ENCODE measurements at regions not wholly inside any gene's neighbourhood (a gene's known extent, or its start where the extent isn't known, plus 50 kb on each side); places are given as distances from the start of the nearest gene placed in this dataset.

DNA sequence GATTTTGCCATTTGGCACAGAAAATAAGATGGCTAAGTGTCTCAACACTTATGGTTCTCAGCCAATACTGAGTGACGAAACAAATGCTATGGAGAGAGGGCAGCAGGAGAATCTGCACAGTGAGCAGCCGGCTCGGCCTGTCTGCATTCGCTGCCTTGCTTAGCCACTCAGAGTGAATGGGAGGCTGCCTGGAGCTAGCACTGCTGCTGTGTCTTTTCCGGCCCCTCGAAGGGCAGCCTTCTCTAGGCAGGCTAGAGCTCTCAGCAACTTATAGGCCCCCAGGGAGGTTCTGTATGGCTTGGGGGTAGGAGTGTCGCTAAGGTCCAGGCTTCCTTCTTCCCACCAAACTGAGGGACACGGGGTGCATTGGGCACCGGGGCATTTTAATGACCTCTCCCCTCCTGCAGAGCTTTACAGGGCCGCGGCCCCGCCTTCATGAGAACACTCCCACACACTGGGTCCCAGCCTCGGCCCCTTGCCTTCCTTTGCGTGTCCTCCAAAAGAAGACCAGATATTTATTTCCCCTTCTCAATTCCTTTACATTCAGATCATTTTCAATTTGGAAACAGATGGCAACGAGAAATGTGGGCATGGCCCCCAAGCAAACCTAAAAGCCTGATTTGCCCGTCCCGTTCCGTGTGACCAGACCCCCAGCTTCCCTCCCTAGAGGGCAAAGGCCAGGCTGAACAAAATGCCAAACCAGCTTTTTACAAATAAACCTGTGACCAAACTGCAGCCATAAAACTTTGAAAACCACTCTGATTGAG lies 670.9 kb downstream of the TOX3 start:
- TF ChIP-seq TBX2 (CRISPR knock-in tag; IDR thresholded peaks at IDR 0.05; ENCODE audit: borderline replicate concordance) (no peak), ZNF788 (CRISPR knock-in tag; IDR thresholded peaks at IDR 0.05; ENCODE audit: borderline replicate concordance) (no peak)
- TF ChIP-seq, protein P1, sequence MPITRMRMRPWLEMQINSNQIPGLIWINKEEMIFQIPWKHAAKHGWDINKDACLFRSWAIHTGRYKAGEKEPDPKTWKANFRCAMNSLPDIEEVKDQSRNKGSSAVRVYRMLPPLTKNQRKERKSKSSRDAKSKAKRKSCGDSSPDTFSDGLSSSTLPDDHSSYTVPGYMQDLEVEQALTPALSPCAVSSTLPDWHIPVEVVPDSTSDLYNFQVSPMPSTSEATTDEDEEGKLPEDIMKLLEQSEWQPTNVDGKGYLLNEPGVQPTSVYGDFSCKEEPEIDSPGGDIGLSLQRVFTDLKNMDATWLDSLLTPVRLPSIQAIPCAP (CRISPR knock-in tag; IDR thresholded peaks at IDR 0.05; ENCODE audit: low read depth) = no peak
- TF ChIP-seq, protein P2, sequence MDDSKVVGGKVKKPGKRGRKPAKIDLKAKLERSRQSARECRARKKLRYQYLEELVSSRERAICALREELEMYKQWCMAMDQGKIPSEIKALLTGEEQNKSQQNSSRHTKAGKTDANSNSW (CRISPR knock-in tag; IDR thresholded peaks at IDR 0.05; ENCODE audit: borderline replicate concordance) = no peak
- TF ChIP-seq, protein P3, sequence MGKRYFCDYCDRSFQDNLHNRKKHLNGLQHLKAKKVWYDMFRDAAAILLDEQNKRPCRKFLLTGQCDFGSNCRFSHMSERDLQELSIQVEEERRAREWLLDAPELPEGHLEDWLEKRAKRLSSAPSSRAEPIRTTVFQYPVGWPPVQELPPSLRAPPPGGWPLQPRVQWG (CRISPR knock-in tag; IDR thresholded peaks at IDR 0.05; ENCODE audit: borderline replicate concordance, low read depth) = no peak
- in situ Hi-C loops (cut with HindIII; ENCODE audit: extremely low pct_ligation_motif_present, low pct_unique_long_range_greater_than_20kb) (no loop called here), intact Hi-C loops (cut with micrococcal nuclease; ENCODE audit: unreplicated experiment) (no loop called here)
- CTCF ChIA-PET (ENCODE audit: low intra/inter-chr PET ratio, low total read pairs) = no interaction called here
- no peak overlapping the region for H3K9ac ChIP-seq (ENCODE audit: insufficient read depth, low read depth, low read length)
- H3K9me3 ChIP-seq (ENCODE audit: low read length) = no peaks in the 10 kb centered on the region
- no peaks in the 10 kb centered on the region for H3K4me1 ChIP-seq (ENCODE audit: insufficient read depth, low read length)
- no TSS peak for BruUV-seq (replicated peaks)
- H3K4me3 ChIP-seq (replicated peaks in 1 of 3; ENCODE audit: insufficient read depth in 1 of 3, low read depth in 2 of 3, low read length in 3 of 3) = no peak overlapping the region
- DNase-seq (ENCODE audit: low spot score) (no peak), ATAC-seq (no peak), FAIRE-seq (no peak)
- no peak overlapping the region for H3K27ac ChIP-seq (ENCODE audit: extremely low read length, insufficient read depth, low read length)
- H3K27me3 ChIP-seq (ENCODE audit: control insufficient read depth in 1 of 2, insufficient read depth in 2 of 2, low read length in 2 of 2) = peaks cover 0 to 11% of the 10 kb centered on the region in 2 experiments; a peak in 3 of 5 replicates
- H3K79me2 ChIP-seq (ENCODE audit: insufficient read depth, low read length) = no peaks in the 10 kb centered on the region
- no peaks in the 10 kb centered on the region for H3K36me3 ChIP-seq (replicated peaks in 1 of 2; ENCODE audit: control insufficient read depth in 1 of 2, insufficient read depth in 2 of 2, low read length in 2 of 2)
- no peak overlapping the region for H2AFZ ChIP-seq (ENCODE audit: low read length)
- POLR2A ChIA-PET = no interaction called here
- H3K4me2 ChIP-seq (ENCODE audit: low read depth, low read length) = no peak overlapping the region
- no peaks in the 10 kb centered on the region for H4K20me1 ChIP-seq (ENCODE audit: insufficient read depth, low read length)
- WGBS (ENCODE audit: low lambda C conversion rate) = 37% methylated on average over 15 of the region's 18 CpGs

DNA sequence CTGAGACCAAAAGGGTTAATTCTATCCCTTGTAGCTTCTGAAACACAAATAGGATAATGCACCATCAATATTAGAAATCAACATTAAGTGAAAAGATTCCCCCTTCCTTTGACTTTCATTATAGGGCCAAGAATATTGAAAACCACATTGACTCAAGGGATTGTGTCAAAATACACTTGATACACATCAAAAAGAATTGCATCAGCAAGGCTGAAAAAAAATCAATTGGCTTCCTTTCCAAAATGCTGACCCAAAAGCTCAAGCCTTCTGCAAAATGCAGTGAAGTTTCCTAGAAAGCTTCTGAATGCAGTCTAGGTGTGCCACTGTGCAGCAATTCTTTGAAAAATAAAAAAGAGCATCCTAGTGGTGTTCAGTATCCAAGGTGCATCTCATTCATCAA lies 674.4 kb downstream of the TOX3 start:
- Histone ChIP-seq H3K36me3 (replicated peaks in 1 of 2; ENCODE audit: control insufficient read depth in 1 of 2, insufficient read depth in 2 of 2, low read length in 2 of 2) (no peaks in the 10 kb centered on the region), H3K79me2 (ENCODE audit: insufficient read depth, low read length) (no peaks in the 10 kb centered on the region), H2AFZ (ENCODE audit: low read length) (no peak overlapping the region), H3K4me2 (ENCODE audit: low read depth, low read length) (no peak overlapping the region), H3K4me3 (replicated peaks in 1 of 3; ENCODE audit: insufficient read depth in 1 of 3, low read depth in 2 of 3, low read length in 3 of 3) (no peak overlapping the region), H3K4me1 (ENCODE audit: insufficient read depth, low read length) (no peaks in the 10 kb centered on the region), H3K27ac (ENCODE audit: extremely low read length, insufficient read depth, low read length) (no peak overlapping the region), H3K27me3 (ENCODE audit: control insufficient read depth in 1 of 2, insufficient read depth in 2 of 2, low read length in 2 of 2) (peaks cover 0 to 11% of the 10 kb centered on the region in 2 experiments; a peak in 3 of 5 replicates), H3K9me3 (ENCODE audit: low read length) (no peaks in the 10 kb centered on the region), H4K20me1 (ENCODE audit: insufficient read depth, low read length) (no peaks in the 10 kb centered on the region), H3K9ac (ENCODE audit: insufficient read depth, low read depth, low read length) (no peak overlapping the region)
- intact Hi-C loops (cut with micrococcal nuclease; ENCODE audit: unreplicated experiment) (no loop called here), in situ Hi-C loops (cut with HindIII; ENCODE audit: extremely low pct_ligation_motif_present, low pct_unique_long_range_greater_than_20kb) (no loop called here)
- ChIA-PET CTCF (ENCODE audit: low intra/inter-chr PET ratio, low total read pairs) (no interaction called here), POLR2A (no interaction called here)
- FAIRE-seq (no peak), DNase-seq (ENCODE audit: low spot score) (no peak), ATAC-seq (no peak)
- TF ChIP-seq JARID2 (CRISPR knock-in tag; IDR thresholded peaks at IDR 0.05; ENCODE audit: insufficient replicate concordance) = no peak
- no peak for TF ChIP-seq PRPF4 (IDR thresholded peaks at IDR 0.05; ENCODE audit: low read depth, low read length, poor library complexity, severe bottlenecking)
- no peak for TF ChIP-seq ZNF274 (CRISPR knock-in tag; IDR thresholded peaks at IDR 0.05)
- TF ChIP-seq ZNF766 (CRISPR knock-in tag; IDR thresholded peaks at IDR 0.05; ENCODE audit: borderline replicate concordance) = no peak
- TF ChIP-seq ARNT (IDR thresholded peaks at IDR 0.05) = no peak
- TF ChIP-seq KDM2A (CRISPR knock-in tag; IDR thresholded peaks at IDR 0.05; ENCODE audit: borderline replicate concordance, low read depth) = no peak
- BruUV-seq (replicated peaks) = no TSS peak
